EL (cell line): ENCODE measurements at regions not wholly inside any gene's neighbourhood (a gene's known extent, or its start where the extent isn't known, plus 50 kb on each side); places are given as distances from the start of the nearest gene placed in this dataset.
"Not testable (repeated sequence)": the region's sequence is repeated elsewhere in the genome, so short reads cannot be mapped to it uniquely, and the experiment has no call there.

Source experiments
- DNase-seq: peaks from one replicate; pipeline ENCODE4 v3.0.0-alpha.2; 2016

- no peak for DNase-seq
Observed at GRCh38 chr5:162811071-162811470, 626.3 kb upstream of the CCNG1 start.

GRCh38 chr5:162816816-162817215 lies 620.6 kb upstream of the CCNG1 start:
- DNase-seq, result no peak

GRCh38 chr5:162817364-162817763 lies 620.0 kb upstream of the CCNG1 start:
- no peak for DNase-seq

- DNase-seq, result not testable (repeated sequence)
Observed at GRCh38 chr5:162821664-162822063, 615.7 kb upstream of the CCNG1 start.

- no peak for DNase-seq
Observed at GRCh38 chr5:162824360-162824759, 613.0 kb upstream of the CCNG1 start.

- DNase-seq, result no peak
Observed at GRCh38 chr5:162837155-162837554, 600.2 kb upstream of the CCNG1 start.

- DNase-seq, result no peak
Observed at GRCh38 chr5:162842727-162843126, 594.7 kb upstream of the CCNG1 start.

GRCh38 chr5:162852134-162852533 lies 585.3 kb upstream of the CCNG1 start:
- DNase-seq, result no peak

- no peak for DNase-seq
Observed at GRCh38 chr5:162858770-162859169, 578.6 kb upstream of the CCNG1 start.

GRCh38 chr5:162870966-162871365 lies 566.4 kb upstream of the CCNG1 start:
- no peak for DNase-seq

- no peak for DNase-seq
Observed at GRCh38 chr5:162882629-162883028, 554.8 kb upstream of the CCNG1 start.

- no peak for DNase-seq
Observed at GRCh38 chr5:162886717-162887116, 550.7 kb upstream of the CCNG1 start.

GRCh38 chr5:162888268-162888667 lies 549.1 kb upstream of the CCNG1 start:
- DNase-seq, result no peak

GRCh38 chr5:162911873-162912272 lies 525.5 kb upstream of the CCNG1 start:
- DNase-seq, result no peak

- no peak for DNase-seq
Observed at GRCh38 chr5:162916368-162916767, 521.0 kb upstream of the CCNG1 start.

GRCh38 chr5:162929104-162929503 lies 508.3 kb upstream of the CCNG1 start:
- DNase-seq, result no peak

- DNase-seq, result no peak
Observed at GRCh38 chr5:162931501-162931900, 505.9 kb upstream of the CCNG1 start.

GRCh38 chr5:162939991-162940390 lies 497.4 kb upstream of the CCNG1 start:
- DNase-seq, result no peak

GRCh38 chr5:162948677-162949076 lies 488.7 kb upstream of the CCNG1 start:
- DNase-seq, result no peak

- DNase-seq, result no peak
Observed at GRCh38 chr5:162956570-162956969, 480.8 kb upstream of the CCNG1 start.

GRCh38 chr5:162964144-162964543 lies 473.3 kb upstream of the CCNG1 start:
- DNase-seq, result not testable (repeated sequence)

- no peak for DNase-seq
Observed at GRCh38 chr5:162990063-162990462, 447.3 kb upstream of the CCNG1 start.

GRCh38 chr5:162990856-162991497 lies 446.4 kb upstream of the CCNG1 start:
- DNase-seq, result no peak

- DNase-seq, result no peak
Observed at GRCh38 chr5:162995568-162995967, 441.8 kb upstream of the CCNG1 start.

- DNase-seq, result no peak
Observed at GRCh38 chr5:162996053-162996452, 441.3 kb upstream of the CCNG1 start.

GRCh38 chr5:163005949-163006348 lies 431.4 kb upstream of the CCNG1 start:
- DNase-seq, result no peak
